ENCODE measurements at regions not wholly inside any gene's neighbourhood (a gene's known extent, or its start where the extent isn't known, plus 50 kb on each side); places are given as distances from the start of the nearest gene placed in this dataset.
"Not testable (repeated sequence)": the region's sequence is repeated elsewhere in the genome, so short reads cannot be mapped to it uniquely, and the experiment has no call there.

DNA sequence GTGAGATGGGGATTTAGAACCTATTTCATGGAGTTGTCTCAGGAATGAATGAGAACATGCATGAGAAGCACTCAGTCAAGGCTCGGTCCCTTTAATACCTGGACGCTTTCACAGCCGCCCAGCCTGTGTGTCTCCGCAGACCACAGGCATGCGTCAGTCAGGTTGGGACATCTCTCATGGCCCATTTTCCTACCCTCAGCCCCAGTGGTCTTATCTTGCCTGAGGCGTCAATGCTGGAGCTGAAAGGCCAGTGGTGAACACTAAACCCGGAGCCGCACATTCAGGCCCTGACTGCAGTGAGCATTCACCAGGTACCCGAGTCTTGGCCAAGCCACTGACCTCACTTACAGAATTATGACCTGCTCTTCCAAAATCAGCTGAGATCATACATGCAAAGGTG is 263.2 kb upstream of the RAB4A start:
- Histone ChIP-seq H3K27ac (ENCODE audit: low read length) (no peak overlapping the region), H3K36me3 (replicated peaks; ENCODE audit: insufficient read depth, low read length) (no peaks in the 10 kb centered on the region), H3K79me2 (ENCODE audit: low read length) (no peaks in the 10 kb centered on the region), H3K4me2 (ENCODE audit: low read depth, low read length) (no peak overlapping the region), H3F3A (ENCODE audit: insufficient read depth, low read length) (no peaks in the 10 kb centered on the region), H3K9me3 (replicated peaks; ENCODE audit: insufficient read depth, low read length) (no peaks in the 10 kb centered on the region), H3K4me3 (ENCODE audit: low read length) (no peak overlapping the region), H4K20me1 (ENCODE audit: insufficient read depth, low read length) (no peaks in the 10 kb centered on the region), H3K27me3 (replicated peaks; ENCODE audit: insufficient read depth, low read length) (no peaks in the 10 kb centered on the region), H3K9ac (ENCODE audit: low read length) (no peak overlapping the region), H3K9me2 (replicated peaks; ENCODE audit: insufficient read depth, low read length) (no peaks in the 10 kb centered on the region), H3K4me1 (ENCODE audit: low read length) (no peaks in the 10 kb centered on the region), H2AFZ (ENCODE audit: low read length) (no peak overlapping the region)
- TF ChIP-seq, protein P1, sequence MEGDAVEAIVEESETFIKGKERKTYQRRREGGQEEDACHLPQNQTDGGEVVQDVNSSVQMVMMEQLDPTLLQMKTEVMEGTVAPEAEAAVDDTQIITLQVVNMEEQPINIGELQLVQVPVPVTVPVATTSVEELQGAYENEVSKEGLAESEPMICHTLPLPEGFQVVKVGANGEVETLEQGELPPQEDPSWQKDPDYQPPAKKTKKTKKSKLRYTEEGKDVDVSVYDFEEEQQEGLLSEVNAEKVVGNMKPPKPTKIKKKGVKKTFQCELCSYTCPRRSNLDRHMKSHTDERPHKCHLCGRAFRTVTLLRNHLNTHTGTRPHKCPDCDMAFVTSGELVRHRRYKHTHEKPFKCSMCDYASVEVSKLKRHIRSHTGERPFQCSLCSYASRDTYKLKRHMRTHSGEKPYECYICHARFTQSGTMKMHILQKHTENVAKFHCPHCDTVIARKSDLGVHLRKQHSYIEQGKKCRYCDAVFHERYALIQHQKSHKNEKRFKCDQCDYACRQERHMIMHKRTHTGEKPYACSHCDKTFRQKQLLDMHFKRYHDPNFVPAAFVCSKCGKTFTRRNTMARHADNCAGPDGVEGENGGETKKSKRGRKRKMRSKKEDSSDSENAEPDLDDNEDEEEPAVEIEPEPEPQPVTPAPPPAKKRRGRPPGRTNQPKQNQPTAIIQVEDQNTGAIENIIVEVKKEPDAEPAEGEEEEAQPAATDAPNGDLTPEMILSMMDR (IDR thresholded peaks at IDR 0.05; ENCODE audit: low read length), result no peak
- no peak for TF ChIP-seq EZH2phosphoT487 (IDR thresholded peaks at IDR 0.05; ENCODE audit: low read length)
- no peak for TF ChIP-seq EZH2 (optimal IDR thresholded peaks at IDR 0.05; ENCODE audit: low read depth, low read length)
- DNase-seq, result no peak

DNA sequence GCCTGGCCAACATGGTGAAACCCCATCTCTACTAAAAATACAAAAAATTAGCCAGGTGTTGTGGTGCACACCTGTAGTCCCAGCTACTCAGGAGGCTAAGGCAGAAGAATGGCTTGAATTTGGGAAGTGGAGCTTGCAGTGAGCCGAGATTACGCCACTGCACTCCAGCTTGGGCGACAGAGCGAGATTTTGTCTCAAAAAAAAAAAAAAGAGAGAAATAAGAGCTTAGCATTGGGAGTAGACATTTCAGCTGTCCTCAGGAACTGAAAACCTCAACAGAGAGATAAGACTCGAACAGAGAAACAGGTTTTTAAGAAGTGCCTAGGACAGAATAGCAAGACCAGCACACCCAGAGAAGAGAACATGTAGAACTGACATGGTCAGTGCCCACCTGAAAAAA is 262.6 kb upstream of the RAB4A start:
- not testable (repeated sequence) for H3K9ac ChIP-seq (ENCODE audit: low read length); DNase-seq; H3K79me2 ChIP-seq (ENCODE audit: low read length); H4K20me1 ChIP-seq (ENCODE audit: insufficient read depth, low read length); H3K4me2 ChIP-seq (ENCODE audit: low read depth, low read length); H3K4me3 ChIP-seq (ENCODE audit: low read length); H3F3A ChIP-seq (ENCODE audit: insufficient read depth, low read length); H3K27me3 ChIP-seq (replicated peaks; ENCODE audit: insufficient read depth, low read length); H3K9me2 ChIP-seq (replicated peaks; ENCODE audit: insufficient read depth, low read length); H3K27ac ChIP-seq (ENCODE audit: low read length); H2AFZ ChIP-seq (ENCODE audit: low read length); H3K36me3 ChIP-seq (replicated peaks; ENCODE audit: insufficient read depth, low read length); H3K4me1 ChIP-seq (ENCODE audit: low read length); H3K9me3 ChIP-seq (replicated peaks; ENCODE audit: insufficient read depth, low read length)

DNA sequence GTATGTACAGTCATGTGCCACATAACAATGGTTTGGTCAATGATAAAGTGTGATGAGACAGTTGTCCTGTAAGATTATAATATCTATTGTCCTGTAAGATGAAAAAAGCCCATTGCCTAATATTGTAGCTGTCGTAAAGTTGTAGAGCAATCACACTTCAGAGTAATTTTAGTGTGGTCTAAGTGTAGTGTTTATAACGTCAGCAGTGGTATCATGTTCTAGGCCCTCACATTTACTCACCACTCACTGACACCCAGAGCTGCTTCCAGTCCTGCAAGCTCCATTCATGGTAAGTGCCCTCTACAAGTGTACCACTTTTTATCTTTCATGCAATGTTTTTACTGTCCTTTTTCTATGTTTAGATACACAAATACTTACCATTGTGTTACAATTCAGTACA is 259.9 kb upstream of the RAB4A start:
- H3K4me1 ChIP-seq (ENCODE audit: low read length), result no peaks in the 10 kb centered on the region
- no peaks in the 10 kb centered on the region for H3K79me2 ChIP-seq (ENCODE audit: low read length)
- H3K9me2 ChIP-seq (replicated peaks; ENCODE audit: insufficient read depth, low read length), result no peaks in the 10 kb centered on the region
- H3K36me3 ChIP-seq (replicated peaks; ENCODE audit: insufficient read depth, low read length), result no peaks in the 10 kb centered on the region
- no peaks in the 10 kb centered on the region for H3F3A ChIP-seq (ENCODE audit: insufficient read depth, low read length)
- no peak overlapping the region for H3K9ac ChIP-seq (ENCODE audit: low read length)
- H3K4me2 ChIP-seq (ENCODE audit: low read depth, low read length), result no peak overlapping the region
- H3K9me3 ChIP-seq (replicated peaks; ENCODE audit: insufficient read depth, low read length), result no peaks in the 10 kb centered on the region
- no peak overlapping the region for H3K27ac ChIP-seq (ENCODE audit: low read length)
- TF ChIP-seq EZH2 (optimal IDR thresholded peaks at IDR 0.05; ENCODE audit: low read depth, low read length) (no peak), EZH2phosphoT487 (IDR thresholded peaks at IDR 0.05; ENCODE audit: low read length) (no peak)
- TF ChIP-seq, protein P1 (IDR thresholded peaks at IDR 0.05; ENCODE audit: low read length), result no peak
- no peak for DNase-seq
- H3K4me3 ChIP-seq (ENCODE audit: low read length), result no peak overlapping the region
- no peaks in the 10 kb centered on the region for H4K20me1 ChIP-seq (ENCODE audit: insufficient read depth, low read length)
- H3K27me3 ChIP-seq (replicated peaks; ENCODE audit: insufficient read depth, low read length), result no peaks in the 10 kb centered on the region
- H2AFZ ChIP-seq (ENCODE audit: low read length), result no peak overlapping the region

DNA sequence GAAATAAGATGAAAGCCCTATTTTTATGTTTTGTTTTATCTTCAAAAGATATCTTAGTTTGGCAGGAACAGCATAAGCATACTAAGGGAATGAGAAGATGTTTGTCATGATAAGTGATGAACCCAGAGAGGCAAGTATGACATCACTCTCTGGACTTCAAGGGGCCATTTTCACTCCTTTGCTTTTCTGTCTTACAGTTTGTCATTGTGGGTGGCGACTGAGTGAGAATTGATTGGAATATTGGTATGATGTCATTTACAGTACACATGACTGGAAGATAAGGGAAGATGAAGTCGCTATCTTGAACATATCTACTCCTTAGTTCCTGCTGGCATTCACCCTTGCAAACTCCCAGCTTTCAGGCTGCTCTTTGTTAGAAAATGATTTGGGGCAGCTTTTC is 258.1 kb upstream of the RAB4A start:
- Histone ChIP-seq H3K79me2 (ENCODE audit: low read length) (no peaks in the 10 kb centered on the region), H3K9ac (ENCODE audit: low read length) (no peak overlapping the region), H3K27me3 (replicated peaks; ENCODE audit: insufficient read depth, low read length) (no peaks in the 10 kb centered on the region), H2AFZ (ENCODE audit: low read length) (no peak overlapping the region), H3K9me2 (replicated peaks; ENCODE audit: insufficient read depth, low read length) (no peaks in the 10 kb centered on the region), H3K36me3 (replicated peaks; ENCODE audit: insufficient read depth, low read length) (no peaks in the 10 kb centered on the region), H3K4me1 (ENCODE audit: low read length) (no peaks in the 10 kb centered on the region), H4K20me1 (ENCODE audit: insufficient read depth, low read length) (no peaks in the 10 kb centered on the region), H3K9me3 (replicated peaks; ENCODE audit: insufficient read depth, low read length) (no peaks in the 10 kb centered on the region), H3K27ac (ENCODE audit: low read length) (no peak overlapping the region), H3K4me2 (ENCODE audit: low read depth, low read length) (no peak overlapping the region), H3F3A (ENCODE audit: insufficient read depth, low read length) (no peaks in the 10 kb centered on the region), H3K4me3 (ENCODE audit: low read length) (no peak overlapping the region)
- no peak for TF ChIP-seq EZH2 (optimal IDR thresholded peaks at IDR 0.05; ENCODE audit: low read depth, low read length)
- no peak for DNase-seq
